ENCODE measurements at regions not wholly inside any gene's neighbourhood (a gene's known extent, or its start where the extent isn't known, plus 50 kb on each side); places are given as distances from the start of the nearest gene placed in this dataset.

- no peak for DNase-seq
- H3K36me3 ChIP-seq, result no peaks in the 10 kb centered on the region
- H3K4me3 ChIP-seq, result no peak overlapping the region
- H3K27me3 ChIP-seq, result no peaks in the 10 kb centered on the region
- no peak for ATAC-seq (ENCODE audit: low FRiP score in 2 of 2)
- 93 to 94% methylated on average over 6 of the region's 6 CpGs for WGBS, 2 donors
- H3K9me3 ChIP-seq, result no peaks in the 10 kb centered on the region
- no peak for TF ChIP-seq POLR2A (IDR thresholded peaks at IDR 0.05)
- no peak overlapping the region for H3K27ac ChIP-seq
- H3K4me1 ChIP-seq, result no peaks in the 10 kb centered on the region
Measured at GRCh38 chr2:142536966-142537365, 340.5 kb upstream of the KYNU start.

GRCh38 chr2:142536492-142536891 is 341.0 kb upstream of the KYNU start:
- no peaks in the 10 kb centered on the region for H3K27me3 ChIP-seq
- no peak overlapping the region for H3K4me3 ChIP-seq
- no peak for DNase-seq
- H3K36me3 ChIP-seq, result no peaks in the 10 kb centered on the region
- no peak for TF ChIP-seq CTCF (IDR thresholded peaks at IDR 0.05)
- no peak for TF ChIP-seq EP300 (IDR thresholded peaks at IDR 0.05)
- TF ChIP-seq POLR2AphosphoS5 (IDR thresholded peaks at IDR 0.05), result no peak
- no peak for TF ChIP-seq POLR2A (IDR thresholded peaks at IDR 0.05)
- H3K4me1 ChIP-seq, result no peaks in the 10 kb centered on the region
- 80 to 85% methylated on average over 6 of the region's 6 CpGs for WGBS, 2 donors
- H3K9me3 ChIP-seq, result no peaks in the 10 kb centered on the region
- no peak overlapping the region for H3K27ac ChIP-seq
- no peak for ATAC-seq (ENCODE audit: low FRiP score in 2 of 2)

GRCh38 chr2:142535311-142535710 is 342.2 kb upstream of the KYNU start:
- Histone ChIP-seq H3K4me1 (no peaks in the 10 kb centered on the region), H3K4me3 (no peak overlapping the region), H3K9me3 (no peaks in the 10 kb centered on the region), H3K36me3 (no peaks in the 10 kb centered on the region), H3K27ac (no peak overlapping the region), H3K27me3 (no peaks in the 10 kb centered on the region)
- TF ChIP-seq POLR2AphosphoS5 (IDR thresholded peaks at IDR 0.05), result no peak
- TF ChIP-seq CTCF (IDR thresholded peaks at IDR 0.05), result no peak
- no peak for TF ChIP-seq POLR2A (IDR thresholded peaks at IDR 0.05)
- no peak for TF ChIP-seq EP300 (IDR thresholded peaks at IDR 0.05)
- DNase-seq (no peak), ATAC-seq (ENCODE audit: low FRiP score in 2 of 2) (no peak)

- TF ChIP-seq POLR2AphosphoS5 (IDR thresholded peaks at IDR 0.05), result no peak
- no peak for DNase-seq
- WGBS, 2 donors, result 64 to 74% methylated on average over 5 of the region's 5 CpGs
- Histone ChIP-seq H3K9me3 (no peaks in the 10 kb centered on the region), H3K36me3 (no peaks in the 10 kb centered on the region), H3K27ac (no peak overlapping the region), H3K27me3 (no peaks in the 10 kb centered on the region), H3K4me3 (no peak overlapping the region), H3K4me1 (no peaks in the 10 kb centered on the region)
- ATAC-seq (ENCODE audit: low FRiP score in 2 of 2), result no peak
Measured at GRCh38 chr2:142533177-142533576, 344.3 kb upstream of the KYNU start.

GRCh38 chr2:142531377-142531776 is 346.1 kb upstream of the KYNU start:
- WGBS, 2 donors, result 48 to 59% methylated on average over 4 of the region's 4 CpGs
- Histone ChIP-seq H3K27ac (no peak overlapping the region), H3K27me3 (no peaks in the 10 kb centered on the region), H3K4me3 (no peak overlapping the region), H3K9me3 (no peaks in the 10 kb centered on the region), H3K4me1 (no peaks in the 10 kb centered on the region), H3K36me3 (no peaks in the 10 kb centered on the region)
- no peak for TF ChIP-seq EP300 (IDR thresholded peaks at IDR 0.05)
- no peak for TF ChIP-seq POLR2A (IDR thresholded peaks at IDR 0.05)
- no peak for TF ChIP-seq CTCF (IDR thresholded peaks at IDR 0.05)
- TF ChIP-seq POLR2AphosphoS5 (IDR thresholded peaks at IDR 0.05), result no peak
- DNase-seq, result no peak
- ATAC-seq (ENCODE audit: low FRiP score in 2 of 2), result no peak

- 72 to 93% methylated on average over 3 of the region's 3 CpGs for WGBS, 2 donors
Measured at GRCh38 chr2:142525720-142526119, 351.7 kb upstream of the KYNU start.

More at GRCh38 chr2:142525720-142526119, 351.7 kb upstream of the KYNU start:
- H3K4me1 ChIP-seq, result no peaks in the 10 kb centered on the region
- H3K4me3 ChIP-seq, result no peak overlapping the region
- no peaks in the 10 kb centered on the region for H3K9me3 ChIP-seq
- H3K27me3 ChIP-seq, result no peaks in the 10 kb centered on the region
- no peaks in the 10 kb centered on the region for H3K36me3 ChIP-seq
- TF ChIP-seq CTCF (IDR thresholded peaks at IDR 0.05) (no peak), POLR2AphosphoS5 (IDR thresholded peaks at IDR 0.05) (no peak), POLR2A (IDR thresholded peaks at IDR 0.05) (no peak), EP300 (IDR thresholded peaks at IDR 0.05) (no peak)
- no peak for DNase-seq
- H3K27ac ChIP-seq, result no peak overlapping the region
- no peak for ATAC-seq (ENCODE audit: low FRiP score in 2 of 2)

Measured in upper lobe of left lung (tissue), 6 donors.